PC-9 (cell line): ENCODE measurements at regions not wholly inside any gene's neighbourhood (a gene's known extent, or its start where the extent isn't known, plus 50 kb on each side); places are given as distances from the start of the nearest gene placed in this dataset.

Experiments used
- CTCF ChIP-seq: fragments of 200-600 bp; sonication (generic); conservative IDR thresholded peaks from 2 replicates; pipeline ENCODE4 v1.6.1; 2017; ENCODE audit warnings: mixed run types, antibody characterized with exemption, mild to moderate bottlenecking, moderate library complexity
- EZH2 ChIP-seq: fragments of 200-600 bp; sonication (generic); IDR thresholded peaks from 2 replicates; pipeline ENCODE4 v1.8.0; 2017; ENCODE audit warnings: antibody characterized with exemption, low read depth

DNA sequence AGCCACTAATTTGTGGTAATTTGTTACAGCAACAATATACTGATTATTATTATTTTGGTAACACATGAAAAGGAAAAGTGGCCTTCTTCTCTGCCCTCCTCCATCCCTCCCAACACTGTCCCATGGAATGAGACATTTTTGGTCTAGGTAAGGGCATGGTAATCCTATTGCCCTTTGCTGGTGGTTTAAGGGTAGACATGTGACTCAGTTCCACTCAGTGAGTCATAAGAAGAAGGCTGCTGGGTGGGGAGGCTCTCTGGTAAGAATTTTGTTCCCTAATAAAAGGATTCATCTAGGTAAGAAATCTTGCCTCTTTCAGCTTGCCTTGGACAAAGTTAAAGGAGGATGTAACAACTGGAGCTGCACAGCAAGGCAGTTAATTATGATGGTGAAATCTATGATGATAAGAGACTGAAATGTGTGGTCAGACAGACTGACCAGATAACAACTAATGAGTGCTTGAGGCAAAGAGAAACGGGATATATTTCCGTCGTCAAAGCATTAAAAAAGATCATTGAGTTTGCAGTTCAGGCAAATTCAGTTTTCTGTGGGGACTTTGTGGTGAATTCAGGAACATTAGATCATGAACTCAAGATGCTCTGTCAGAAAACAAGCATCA is 232.0 kb upstream of the KCNK2 start:
- TF ChIP-seq CTCF, result no peak
- no peak for TF ChIP-seq EZH2
